IMR-90 (cell line): ENCODE measurements at regions not wholly inside any gene's neighbourhood (a gene's known extent, or its start where the extent isn't known, plus 50 kb on each side); places are given as distances from the start of the nearest gene placed in this dataset.

Experiments
- ATAC-seq: fragments of 200-7000 bp; cut with Tn5 transposase; 2 replicates; pipeline ENCODE4 v1.9.1; 2020; ENCODE audit warnings: low read depth, mild to moderate bottlenecking, moderate library complexity
- BruUV-seq: library from RNA; stranded (reverse); fragments of 400-500 nt; replicated peaks from 2 replicates; lab custom pipeline; 2021; lab: Mats Ljungman, UMichigan
- CTCF ChIA-PET: fragments of 300-600 bp; formaldehyde crosslinking; extraction: SDS; loops from one replicate; lab custom pipeline; 2021; ENCODE audit warnings: antibody characterized with exemption; lab: Yijun Ruan, JAX
- POLR2A ChIA-PET: fragments of 300-600 bp; sonication (Branson Sonifier 250); formaldehyde crosslinking; loops from one replicate; lab custom pipeline; 2022; ENCODE audit warnings: antibody characterized with exemption; ENCODE audit not compliant: unreplicated experiment; lab: Charles Lee
- DNase-seq: peaks from one replicate; pipeline ENCODE4 v3.0.0; 2013
- H2AFZ ChIP-seq: replicated peaks from 2 replicates; pipeline ENCODE3; 2013; ENCODE audit warnings: low read length, mild to moderate bottlenecking; ENCODE audit not compliant: poor library complexity
- H2AK5ac ChIP-seq: 2 replicates; pipeline ENCODE4 v1.6.1; 2013; ENCODE audit warnings: low read depth, low read length, inconsistent platforms
- H2AK9ac ChIP-seq: replicated peaks from 2 replicates; pipeline ENCODE3; 2013; ENCODE audit warnings: mild to moderate bottlenecking, low read depth, low read length, moderate library complexity; ENCODE audit not compliant: poor library complexity
- H2BK120ac ChIP-seq: 2 replicates; pipeline ENCODE4 v1.6.1; 2013; ENCODE audit warnings: low read depth, low read length, inconsistent platforms
- H2BK15ac ChIP-seq: 3 replicates; pipeline ENCODE4 v1.6.1; 2013; ENCODE audit warnings: low read depth, low read length, inconsistent platforms
- H2BK20ac ChIP-seq: 2 replicates; pipeline ENCODE4 v1.6.1; 2013; ENCODE audit warnings: low read depth, mild to moderate bottlenecking, inconsistent platforms, low read length, moderate library complexity
- H2BK5ac ChIP-seq: 2 replicates; pipeline ENCODE4 v1.6.1; 2013; ENCODE audit warnings: mild to moderate bottlenecking, low read depth, low read length, inconsistent platforms; ENCODE audit not compliant: poor library complexity, severe bottlenecking
- H3K14ac ChIP-seq: replicated peaks from 2 replicates; pipeline ENCODE4 v1.6.1; 2013; ENCODE audit warnings: low read depth, low read length, inconsistent platforms
- H3K18ac ChIP-seq: 2 replicates; pipeline ENCODE4 v1.6.1; 2013; ENCODE audit warnings: low read depth, low read length, control low read depth
- H3K23ac ChIP-seq: 2 replicates; pipeline ENCODE4 v1.6.1; 2013; ENCODE audit warnings: low read depth, low read length, inconsistent platforms
- H3K27ac ChIP-seq: 2 replicates; pipeline ENCODE4 v1.5.1; 2013; ENCODE audit warnings: mild to moderate bottlenecking, control low read depth, low read length; ENCODE audit not compliant: insufficient read depth
- H3K27me3 ChIP-seq: 2 replicates; pipeline ENCODE4 v1.6.1; 2013; ENCODE audit warnings: low read length; ENCODE audit not compliant: control insufficient read depth, insufficient read depth
- H3K36me3 ChIP-seq: 2 replicates; pipeline ENCODE4 v1.6.1; 2013; ENCODE audit warnings: low read length, mixed read lengths; ENCODE audit not compliant: control insufficient read depth, insufficient read depth
- H3K4ac ChIP-seq: 2 replicates; pipeline ENCODE4 v1.6.1; 2013; ENCODE audit warnings: low read depth, low read length, inconsistent platforms
- H3K4me1 ChIP-seq: 2 replicates; pipeline ENCODE4 v1.6.1; 2013; ENCODE audit warnings: low read length, mixed read lengths; ENCODE audit not compliant: control insufficient read depth, insufficient read depth
- H3K4me2 ChIP-seq: 2 replicates; pipeline ENCODE4 v1.6.1; 2013; ENCODE audit warnings: low read depth, mild to moderate bottlenecking, control low read depth, low read length, moderate library complexity
- H3K4me3 ChIP-seq: 2 replicates; pipeline ENCODE4 v1.5.1; 2013; ENCODE audit warnings: low read depth, mild to moderate bottlenecking, control low read depth, low read length, moderate library complexity; ENCODE audit not compliant: insufficient read depth
- H3K56ac ChIP-seq: 2 replicates; pipeline ENCODE4 v1.6.1; 2013; ENCODE audit warnings: low read length, inconsistent platforms; ENCODE audit not compliant: insufficient read depth; ENCODE audit errors: extremely low read depth
- H3K79me1 ChIP-seq, 2 experiments: 2 replicates each; pipeline ENCODE4 v1.6.1; 2013; ENCODE audit warnings: low read length in 2 of 2, inconsistent platforms in 1 of 2, low read depth in 1 of 2
- H3K9ac ChIP-seq: 2 replicates; pipeline ENCODE4 v1.6.1; 2013; ENCODE audit warnings: low read depth, low read length, control low read depth
- H3K9me1 ChIP-seq: 2 replicates; pipeline ENCODE4 v1.6.1; 2013; ENCODE audit warnings: low read length, inconsistent platforms; ENCODE audit not compliant: insufficient read depth
- H3K9me3 ChIP-seq: 2 replicates; pipeline ENCODE4 v1.6.1; 2013; ENCODE audit warnings: low read length; ENCODE audit not compliant: control insufficient read depth, insufficient read depth
- H4K20me1 ChIP-seq: 2 replicates; pipeline ENCODE4 v1.6.1; 2013; ENCODE audit warnings: low read length, inconsistent platforms; ENCODE audit not compliant: insufficient read depth
- H4K5ac ChIP-seq: 2 replicates; pipeline ENCODE4 v1.6.1; 2013; ENCODE audit warnings: mild to moderate bottlenecking, low read depth, low read length, control low read depth
- H4K8ac ChIP-seq, 2 experiments: 2 replicates each; pipeline ENCODE4 v1.6.1; 2013; ENCODE audit warnings: low read depth in 2 of 2, low read length in 2 of 2, control low read depth in 1 of 2, inconsistent platforms in 1 of 2
- H4K91ac ChIP-seq: 2 replicates; pipeline ENCODE4 v1.6.1; 2013; ENCODE audit warnings: low read depth, low read length, inconsistent platforms; ENCODE audit not compliant: insufficient read depth
- BHLHE40 ChIP-seq: fragments of 150-350 bp; IDR thresholded peaks from 2 replicates; pipeline ENCODE4 v1.6.1; 2016; ENCODE audit warnings: mild to moderate bottlenecking, low read depth, low read length
- CEBPB ChIP-seq: IDR thresholded peaks from 2 replicates; pipeline ENCODE4 v1.6.1; 2012; ENCODE audit warnings: low read depth, low read length, improper control_type of control experiment
- MAFK ChIP-seq: IDR thresholded peaks from 2 replicates; pipeline ENCODE4 v1.6.1; 2012; ENCODE audit warnings: low read depth, low read length, improper control_type of control experiment
- MXI1 ChIP-seq: IDR thresholded peaks from 2 replicates; pipeline ENCODE4 v1.6.1; 2012; ENCODE audit warnings: low read depth, mild to moderate bottlenecking, low read length, moderate library complexity, borderline replicate concordance
- POLR2A ChIP-seq: IDR thresholded peaks from 2 replicates; pipeline ENCODE4 v1.6.1; 2012; ENCODE audit warnings: mild to moderate bottlenecking, low read depth, low read length
- WGBS, 2 experiments: methylation state at CpG; one replicate each; pipeline versions ENCODE4 v1.1.5 to v1.1.7; 2013; ENCODE audit warnings: missing lambda C conversion rate in 2 of 2; ENCODE audit not compliant: insufficient read length in 1 of 2; ENCODE audit errors: extremely low coverage in 2 of 2; 5-methylcytosine and 5-hydroxymethylcytosine counted together
- dilution Hi-C: fragments of 300-500 bp; cut with HindIII; formaldehyde crosslinking; loops from one replicate; pipeline ENCODE4 v1.14.3; 2018; ENCODE audit warnings: low sequenced_read_pairs; ENCODE audit not compliant: unreplicated experiment
- in situ Hi-C: fragments of 300-500 bp; cut with MboI; formaldehyde crosslinking; loops from 3 replicates; pipeline ENCODE4 v1.14.3; 2019; ENCODE audit warnings: low sequenced_read_pairs, inconsistent platforms, mixed read lengths
- intact Hi-C: fragments of 100-400 bp; cut with micrococcal nuclease; formaldehyde crosslinking; loops from 2 replicates; pipeline ENCODE4 v1.10.0; 2022
- TF ChIP-seq, protein P1 (sequence below): fragments of 150-350 bp; IDR thresholded peaks from 2 replicates; pipeline ENCODE4 v1.6.1; 2017; ENCODE audit warnings: mild to moderate bottlenecking, antibody characterized with exemption, low read length, low read depth

GRCh38 chr10:89887830-89888229, 186.4 kb downstream of the KIF20B start:
- no TSS peak for BruUV-seq
- ATAC-seq, result no peak
- Histone ChIP-seq H3K4me2 (no peak overlapping the region), H4K5ac (no peak overlapping the region), H2AFZ (no peak overlapping the region), H3K27ac (no peak overlapping the region), H3K9me3 (no peaks in the 10 kb centered on the region), H2BK15ac (no peak overlapping the region), H3K9ac (no peak overlapping the region), H3K56ac (no peak overlapping the region), H4K8ac (no peak overlapping the region), H4K20me1 (no peaks in the 10 kb centered on the region), H2AK9ac (no peak overlapping the region), H3K4me3 (no peak overlapping the region), H2BK120ac (no peak overlapping the region), H3K23ac (no peak overlapping the region), H3K79me1 (no peaks in the 10 kb centered on the region), H3K36me3 (no peaks in the 10 kb centered on the region), H3K14ac (no peak overlapping the region), H2BK5ac (no peak overlapping the region), H4K91ac (no peak overlapping the region), H3K4me1 (no peaks in the 10 kb centered on the region), H3K9me1 (no peaks in the 10 kb centered on the region), H3K4ac (no peak overlapping the region), H3K18ac (no peak overlapping the region), H3K27me3 (no peaks in the 10 kb centered on the region; the same call in 1 of the 2 replicates), H2AK5ac (no peak overlapping the region), H2BK20ac (no peak overlapping the region)
- dilution Hi-C loops, result no loop called here
- TF ChIP-seq, protein P1, sequence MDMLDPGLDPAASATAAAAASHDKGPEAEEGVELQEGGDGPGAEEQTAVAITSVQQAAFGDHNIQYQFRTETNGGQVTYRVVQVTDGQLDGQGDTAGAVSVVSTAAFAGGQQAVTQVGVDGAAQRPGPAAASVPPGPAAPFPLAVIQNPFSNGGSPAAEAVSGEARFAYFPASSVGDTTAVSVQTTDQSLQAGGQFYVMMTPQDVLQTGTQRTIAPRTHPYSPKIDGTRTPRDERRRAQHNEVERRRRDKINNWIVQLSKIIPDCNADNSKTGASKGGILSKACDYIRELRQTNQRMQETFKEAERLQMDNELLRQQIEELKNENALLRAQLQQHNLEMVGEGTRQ, result no peak
- TF ChIP-seq POLR2A (no peak), BHLHE40 (no peak), MAFK (no peak), CEBPB (no peak), MXI1 (no peak)
- DNase-seq, result no peak
- intact Hi-C loops, result no loop called here
- no CpG with 5 or more reads among the region's 7 CpGs for WGBS, 2 experiments
- in situ Hi-C loops, result no loop called here
- CTCF ChIA-PET, result interaction anchor here (0.6 kb wide), 1 partner anchor 14 kb away, joined by 3 read pairs; no protein-coding TSS in a partner anchor
- POLR2A ChIA-PET, result no interaction called here
